WTC11 (cell line): ENCODE measurements at regions not wholly inside any gene's neighbourhood (a gene's known extent, or its start where the extent isn't known, plus 50 kb on each side); places are given as distances from the start of the nearest gene placed in this dataset.

ENCODE experiments used
- ATF2 ChIP-seq: sonication (generic); formaldehyde crosslinking; IDR thresholded peaks from 2 replicates; pipeline ENCODE4 v1.8.1; 2022; ENCODE audit warnings: low read depth, missing genetic modification reagents, borderline replicate concordance
- CDX4 ChIP-seq: fragments of 250-450 bp; sonication (Bioruptor Pico); IDR thresholded peaks from 2 replicates; pipeline ENCODE4 v1.9.0; 2021; ENCODE audit warnings: moderate library complexity, mild to moderate bottlenecking, inconsistent platforms, borderline replicate concordance
- CREM ChIP-seq: sonication (generic); formaldehyde crosslinking; IDR thresholded peaks from 2 replicates; pipeline ENCODE4 v1.8.1; 2022; ENCODE audit warnings: mild to moderate bottlenecking, missing genetic modification reagents, moderate library complexity
- CTCF ChIP-seq: fragments of 200-600 bp; IDR thresholded peaks from 2 replicates; pipeline ENCODE4 v1.8.0; 2022; ENCODE audit warnings: antibody characterized with exemption
- ELF4 ChIP-seq: sonication (generic); formaldehyde crosslinking; IDR thresholded peaks from 2 replicates; pipeline ENCODE4 v1.8.1; 2022; ENCODE audit warnings: low read depth, mild to moderate bottlenecking, moderate library complexity, missing genetic modification reagents
- JUN ChIP-seq: sonication (generic); formaldehyde crosslinking; IDR thresholded peaks from 2 replicates; pipeline ENCODE4 v1.8.0; 2023; ENCODE audit warnings: mild to moderate bottlenecking, missing genetic modification reagents
- KAT7 ChIP-seq: sonication (generic); formaldehyde crosslinking; IDR thresholded peaks from 2 replicates; pipeline ENCODE4 v1.8.1; 2023; ENCODE audit warnings: missing genetic modification reagents, mild to moderate bottlenecking, borderline replicate concordance
- NR2C2 ChIP-seq: sonication (generic); formaldehyde crosslinking; IDR thresholded peaks from 2 replicates; pipeline ENCODE4 v1.8.0; 2022; ENCODE audit warnings: mild to moderate bottlenecking, missing genetic modification reagents
- SOX15 ChIP-seq: fragments of 250-450 bp; sonication (Bioruptor Pico); IDR thresholded peaks from 2 replicates; pipeline ENCODE4 v1.9.0; 2021; ENCODE audit warnings: mild to moderate bottlenecking
- SP1 ChIP-seq: sonication (generic); formaldehyde crosslinking; conservative IDR thresholded peaks from 2 replicates; pipeline ENCODE4 v1.8.1; 2022; ENCODE audit warnings: missing genetic modification reagents
- USF1 ChIP-seq: sonication (generic); formaldehyde crosslinking; IDR thresholded peaks from 2 replicates; pipeline ENCODE4 v1.8.0; 2022; ENCODE audit warnings: mild to moderate bottlenecking, missing genetic modification reagents
- ZNF317 ChIP-seq: sonication (generic); formaldehyde crosslinking; IDR thresholded peaks from 2 replicates; pipeline ENCODE4 v1.8.1; 2023; ENCODE audit warnings: low read depth, mild to moderate bottlenecking, moderate library complexity, missing genetic modification reagents, borderline replicate concordance
- ZNF416 ChIP-seq: fragments of 250-450 bp; sonication (Bioruptor Pico); IDR thresholded peaks from 2 replicates; pipeline ENCODE4 v1.9.0; 2021; ENCODE audit warnings: mild to moderate bottlenecking, inconsistent platforms
- ZNF532 ChIP-seq: fragments of 250-450 bp; sonication (Bioruptor Pico); IDR thresholded peaks from 2 replicates; pipeline ENCODE4 v1.9.0; 2021; ENCODE audit warnings: mild to moderate bottlenecking, borderline replicate concordance

- no peak for TF ChIP-seq CTCF
- TF ChIP-seq ELF4 (CRISPR knock-in tag): no peak
- TF ChIP-seq ZNF532 (CRISPR knock-in tag): no peak
- no peak for TF ChIP-seq USF1 (CRISPR knock-in tag)
- no peak for TF ChIP-seq CREM (CRISPR knock-in tag)
- no peak for TF ChIP-seq ZNF317 (CRISPR knock-in tag)
- no peak for TF ChIP-seq KAT7 (CRISPR knock-in tag)
- no peak for TF ChIP-seq SP1 (CRISPR knock-in tag)
- TF ChIP-seq JUN (CRISPR knock-in tag): no peak
- no peak for TF ChIP-seq CDX4 (CRISPR knock-in tag)
- TF ChIP-seq SOX15 (CRISPR knock-in tag): no peak
- no peak for TF ChIP-seq NR2C2 (CRISPR knock-in tag)
- no peak for TF ChIP-seq ZNF416 (CRISPR knock-in tag)
- no peak for TF ChIP-seq ATF2 (CRISPR knock-in tag)
Measured at GRCh38 chr15:58352026-58352929, 79.5 kb upstream of the LIPC start.
